CD4-positive, alpha-beta T cell (primary cell): ENCODE measurements at regions not wholly inside any gene's neighbourhood (a gene's known extent, or its start where the extent isn't known, plus 50 kb on each side); places are given as distances from the start of the nearest gene placed in this dataset.

Source experiments
- ATAC-seq: fragments of 200-7000 bp; cut with Tn5 transposase; one replicate; pipeline ENCODE4 v1.10.0; 2022; ENCODE audit warnings: mild to moderate bottlenecking; ENCODE audit not compliant: poor library complexity
- CTCF ChIA-PET: fragments of 350-600 bp; sonication (Branson Sonifier 250); formaldehyde crosslinking; loops from one replicate; lab custom pipeline; 2021; ENCODE audit warnings: antibody characterized with exemption, inconsistent platforms; lab: Charles Lee
- POLR2A ChIA-PET: fragments of 350-600 bp; sonication (Branson Sonifier 250); formaldehyde crosslinking; loops from one replicate; lab custom pipeline; 2021; ENCODE audit warnings: antibody characterized with exemption, inconsistent platforms; lab: Charles Lee
- DNase-seq, 14 experiments: peaks; one replicate each; pipeline ENCODE4 v3.0.0-alpha.2; 2013 to 2020; ENCODE audit warnings: mixed read lengths in 2 of 14
- H3K27ac ChIP-seq, 2 donors: one replicate each; pipeline versions ENCODE4 v1.5.1 to v1.7.0; 2013; ENCODE audit warnings: low read length in 2 of 2, low read depth in 1 of 2, mild to moderate bottlenecking in 1 of 2
- H3K27me3 ChIP-seq, 2 experiments: 1 replicate in 1 of 2; 2 replicates in 1 of 2; pipeline versions ENCODE4 v1.6.1 to v1.7.0; 2013; ENCODE audit warnings: low read length in 2 of 2, control low read depth in 1 of 2, mild to moderate bottlenecking in 1 of 2, moderate library complexity in 1 of 2; ENCODE audit not compliant: insufficient read depth in 2 of 2, control insufficient read depth in 1 of 2
- H3K36me3 ChIP-seq: one replicate; pipeline ENCODE4 v1.6.1; 2013; ENCODE audit warnings: low read length, control low read depth; ENCODE audit not compliant: insufficient read depth
- H3K4me1 ChIP-seq: one replicate; pipeline ENCODE4 v1.6.1; 2013; ENCODE audit warnings: low read length, control low read depth; ENCODE audit not compliant: insufficient read depth
- H3K4me3 ChIP-seq: one replicate; pipeline ENCODE4 v1.5.1; 2013; ENCODE audit warnings: mild to moderate bottlenecking, low read length, moderate library complexity
- H3K9me3 ChIP-seq, 2 experiments: 1 replicate in 1 of 2; 2 replicates in 1 of 2; pipeline versions ENCODE4 v1.6.1 to v1.7.0; 2013; ENCODE audit warnings: low read length in 2 of 2, mild to moderate bottlenecking in 2 of 2, control low read depth in 1 of 2, moderate library complexity in 1 of 2; ENCODE audit not compliant: control insufficient read depth in 1 of 2, insufficient read depth in 1 of 2
- H3K27ac Mint-ChIP-seq: one replicate; pipeline ENCODE4 v1.8.0; 2020; ENCODE audit warnings: mixed read lengths
- H3K27me3 Mint-ChIP-seq: one replicate; pipeline ENCODE4 v1.8.0; 2021; ENCODE audit warnings: mixed read lengths
- H3K36me3 Mint-ChIP-seq: one replicate; pipeline ENCODE4 v1.8.0; 2021; ENCODE audit warnings: low read depth, mixed read lengths
- H3K4me1 Mint-ChIP-seq: one replicate; pipeline ENCODE4 v1.8.0; 2021; ENCODE audit warnings: low read depth, mixed read lengths
- H3K4me3 Mint-ChIP-seq: one replicate; pipeline ENCODE4 v1.8.0; 2020; ENCODE audit warnings: mild to moderate bottlenecking, mixed read lengths
- H3K9me3 Mint-ChIP-seq: one replicate; pipeline ENCODE4 v1.8.0; 2020; ENCODE audit warnings: mixed read lengths
- intact Hi-C, 2 experiments: fragments of 100-400 bp; cut with DNase I in 1 of 2; cut with micrococcal nuclease in 1 of 2; formaldehyde crosslinking; loops; one replicate each; pipeline versions ENCODE4 v1.15.1 to v1.9.0; 2023 to 2025; cut with DNase I, micrococcal nuclease
- TF ChIP-seq, protein P1 (sequence below): fragments of 200-600 bp; IDR thresholded peaks from one replicate; pipeline ENCODE4 v1.8.0; 2022; ENCODE audit warnings: antibody characterized with exemption, mild to moderate bottlenecking

DNA sequence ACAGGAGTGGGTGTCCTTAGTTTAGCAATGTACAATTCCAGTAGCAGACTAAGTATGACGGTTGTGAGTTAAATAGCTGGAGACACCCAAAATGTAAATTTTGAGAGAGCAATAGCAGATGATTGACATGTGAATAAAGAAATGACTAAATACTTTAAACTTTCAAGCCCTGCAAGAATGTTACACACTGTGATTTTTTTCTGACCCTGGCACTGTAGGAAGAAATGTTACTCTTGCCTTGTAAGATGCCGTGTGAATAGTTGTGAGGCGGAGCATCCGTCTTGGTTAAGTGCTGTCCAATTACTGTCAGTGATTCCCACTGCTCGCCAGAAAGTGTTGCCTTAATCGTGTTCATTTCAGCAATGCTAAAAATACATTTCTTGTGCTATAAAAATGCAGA is 1248.1 kb downstream of the RAPGEF2 start:
- no peak for ATAC-seq
- Histone ChIP-seq H3K4me3 (no peak overlapping the region), H3K36me3 (no peaks in the 10 kb centered on the region), H3K27me3 (no peaks in the 10 kb centered on the region), H3K9me3 (peaks cover 0 to 5% of the 10 kb centered on the region in 2 experiments), H3K4me1 (no peaks in the 10 kb centered on the region), H3K27ac (no peak overlapping the region)
- Mint-ChIP-seq H3K4me1 (no peaks in the 10 kb centered on the region), H3K4me3 (no peak overlapping the region), H3K36me3 (no peaks in the 10 kb centered on the region), H3K27me3 (no peaks in the 10 kb centered on the region), H3K27ac (no peak overlapping the region), H3K9me3 (peaks cover 5% of the 10 kb centered on the region)
- ChIA-PET CTCF (no interaction called here), POLR2A (no interaction called here)
- no peak for DNase-seq
- intact Hi-C loops = no loop called here
- TF ChIP-seq, protein P1, sequence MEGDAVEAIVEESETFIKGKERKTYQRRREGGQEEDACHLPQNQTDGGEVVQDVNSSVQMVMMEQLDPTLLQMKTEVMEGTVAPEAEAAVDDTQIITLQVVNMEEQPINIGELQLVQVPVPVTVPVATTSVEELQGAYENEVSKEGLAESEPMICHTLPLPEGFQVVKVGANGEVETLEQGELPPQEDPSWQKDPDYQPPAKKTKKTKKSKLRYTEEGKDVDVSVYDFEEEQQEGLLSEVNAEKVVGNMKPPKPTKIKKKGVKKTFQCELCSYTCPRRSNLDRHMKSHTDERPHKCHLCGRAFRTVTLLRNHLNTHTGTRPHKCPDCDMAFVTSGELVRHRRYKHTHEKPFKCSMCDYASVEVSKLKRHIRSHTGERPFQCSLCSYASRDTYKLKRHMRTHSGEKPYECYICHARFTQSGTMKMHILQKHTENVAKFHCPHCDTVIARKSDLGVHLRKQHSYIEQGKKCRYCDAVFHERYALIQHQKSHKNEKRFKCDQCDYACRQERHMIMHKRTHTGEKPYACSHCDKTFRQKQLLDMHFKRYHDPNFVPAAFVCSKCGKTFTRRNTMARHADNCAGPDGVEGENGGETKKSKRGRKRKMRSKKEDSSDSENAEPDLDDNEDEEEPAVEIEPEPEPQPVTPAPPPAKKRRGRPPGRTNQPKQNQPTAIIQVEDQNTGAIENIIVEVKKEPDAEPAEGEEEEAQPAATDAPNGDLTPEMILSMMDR = no peak

DNA sequence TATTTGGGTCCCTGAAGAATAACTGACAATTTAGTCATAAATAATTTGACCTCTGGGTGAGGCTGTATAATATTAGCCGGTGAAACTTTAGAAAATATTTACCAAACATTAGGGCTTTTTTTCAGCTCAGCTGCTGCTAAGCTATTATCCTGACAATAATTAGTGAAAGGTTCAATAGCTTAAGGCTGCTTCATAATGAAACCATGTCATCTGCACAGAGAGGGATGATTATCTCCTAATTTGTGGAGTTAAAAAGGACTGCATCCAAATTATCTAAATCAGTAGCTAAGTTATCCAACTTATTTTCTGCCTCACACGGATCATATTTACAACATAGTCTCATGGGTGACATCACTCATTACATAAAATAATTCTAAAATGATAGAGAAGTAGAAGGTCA is 1249.8 kb downstream of the RAPGEF2 start:
- no peak overlapping the region for H3K27ac ChIP-seq
- CTCF ChIA-PET = no interaction called here

DNA sequence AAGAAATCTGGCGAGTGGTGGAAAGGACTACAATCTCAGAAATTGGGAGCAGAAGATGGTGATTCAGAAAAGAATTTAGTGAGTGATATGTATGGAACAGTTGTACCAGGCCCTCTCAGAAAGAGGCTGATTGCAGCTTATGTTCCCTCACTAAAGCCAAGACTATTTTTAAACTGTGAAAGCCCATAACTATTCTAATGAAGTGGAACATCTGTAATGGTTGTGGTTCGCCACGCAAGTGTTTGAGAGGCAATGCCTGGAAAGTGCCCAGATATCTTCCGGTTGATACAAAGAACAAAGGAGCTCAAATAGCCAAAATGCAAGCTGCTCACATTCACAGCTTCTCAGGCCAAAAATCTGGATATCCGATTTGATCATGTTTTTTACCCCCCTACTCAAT is 1250.7 kb downstream of the RAPGEF2 start:
- CTCF ChIA-PET = no interaction called here
- Histone ChIP-seq H3K27ac (no peak overlapping the region), H3K36me3 (no peaks in the 10 kb centered on the region), H3K27me3 (no peaks in the 10 kb centered on the region), H3K4me1 (no peaks in the 10 kb centered on the region), H3K9me3 (peaks cover 0 to 5% of the 10 kb centered on the region in 2 experiments), H3K4me3 (no peak overlapping the region)
- Mint-ChIP-seq H3K27ac (no peak overlapping the region), H3K4me3 (no peak overlapping the region), H3K9me3 (peaks cover 11% of the 10 kb centered on the region), H3K27me3 (no peaks in the 10 kb centered on the region), H3K36me3 (no peaks in the 10 kb centered on the region), H3K4me1 (no peaks in the 10 kb centered on the region)
- POLR2A ChIA-PET = no interaction called here
- ATAC-seq (no peak), DNase-seq (no peak)
- TF ChIP-seq, protein P1 = no peak
- intact Hi-C loops = no loop called here

More for the DNA sequence above, 1249.8 kb downstream of the RAPGEF2 start:
- Mint-ChIP-seq H3K27me3 (no peaks in the 10 kb centered on the region), H3K27ac (no peak overlapping the region), H3K36me3 (no peaks in the 10 kb centered on the region), H3K4me1 (no peaks in the 10 kb centered on the region), H3K9me3 (peaks cover 11% of the 10 kb centered on the region), H3K4me3 (no peak overlapping the region)
- TF ChIP-seq, protein P1 = no peak
- no peaks in the 10 kb centered on the region for H3K36me3 ChIP-seq
- no peak overlapping the region for H3K4me3 ChIP-seq
- no peaks in the 10 kb centered on the region for H3K27me3 ChIP-seq
- intact Hi-C loops = no loop called here
- peaks cover 0 to 5% of the 10 kb centered on the region in 2 experiments for H3K9me3 ChIP-seq
- ATAC-seq = no peak
- POLR2A ChIA-PET = no interaction called here
- H3K4me1 ChIP-seq = no peaks in the 10 kb centered on the region
- no peak for DNase-seq
